ENCODE measurements at regions not wholly inside any gene's neighbourhood (a gene's known extent, or its start where the extent isn't known, plus 50 kb on each side); places are given as distances from the start of the nearest gene placed in this dataset.
"Not testable (repeated sequence)": the region's sequence is repeated elsewhere in the genome, so short reads cannot be mapped to it uniquely, and the experiment has no call there.

DNA sequence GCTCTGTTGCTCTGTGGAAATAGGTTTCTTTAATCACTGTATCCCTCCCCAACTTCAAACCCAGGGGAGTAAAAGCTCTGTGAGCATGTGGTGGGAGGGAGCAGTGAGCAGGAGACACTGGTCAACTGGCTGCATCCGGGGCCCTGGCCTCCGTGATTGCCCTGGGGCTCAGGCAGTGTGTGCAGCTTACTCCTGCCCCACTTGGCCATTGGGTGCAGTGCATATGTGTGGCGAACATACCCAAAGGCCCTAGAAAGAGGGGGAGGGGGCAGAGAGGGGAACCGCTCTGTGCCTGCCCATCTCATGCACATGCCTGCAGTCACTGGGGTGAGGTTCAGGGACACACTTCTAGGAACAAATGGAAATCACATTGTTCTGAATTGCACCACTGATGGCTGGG is 378.7 kb downstream of the ZBBX start:
- Mint-ChIP-seq H3K4me3 (no peak overlapping the region), H3K36me3 (no peaks in the 10 kb centered on the region), H3K9me3 (peaks cover 11 to 14% of the 10 kb centered on the region in 2 donors), H3K27me3 (no peaks in the 10 kb centered on the region), H3K27ac (no peak overlapping the region), H3K4me1 (no peaks in the 10 kb centered on the region)
- ATAC-seq (replicated peaks) (no peak), DNase-seq (no peak)

DNA sequence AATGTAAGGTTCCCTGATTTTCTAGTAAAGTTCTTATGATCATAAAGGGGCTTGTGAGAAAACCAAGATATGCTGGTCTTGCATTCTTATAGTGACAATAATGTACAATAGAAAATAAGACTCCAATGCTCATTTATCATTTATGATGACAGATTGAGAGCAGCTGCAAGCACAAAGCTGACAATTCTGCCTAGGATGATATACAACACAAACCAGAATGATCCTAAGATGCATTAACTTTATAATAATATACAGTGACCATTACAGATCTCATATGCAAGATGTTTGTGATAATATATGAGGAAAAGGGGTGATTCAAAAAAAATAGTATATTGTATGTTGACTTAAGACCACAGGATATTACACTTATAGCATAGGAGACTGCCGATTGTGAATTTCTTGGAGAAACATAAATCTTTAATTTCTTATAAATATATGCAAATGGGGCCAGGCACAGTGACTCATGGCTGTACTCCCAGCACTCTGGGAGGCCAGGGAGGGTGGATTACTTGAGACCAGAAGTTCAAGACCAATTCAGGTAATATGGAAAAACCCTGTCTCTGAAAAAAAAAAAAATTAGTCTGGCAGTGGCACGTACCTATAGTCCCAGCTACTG is 387.0 kb downstream of the ZBBX start:
- no peaks in the 10 kb centered on the region for H3K9me3 Mint-ChIP-seq
- H3K4me3 Mint-ChIP-seq = no peak overlapping the region
- H3K27ac Mint-ChIP-seq = no peak overlapping the region
- ATAC-seq (replicated peaks) (no peak), DNase-seq (no peak)
- H3K4me1 Mint-ChIP-seq = no peaks in the 10 kb centered on the region
- H3K27me3 Mint-ChIP-seq = no peaks in the 10 kb centered on the region
- no peaks in the 10 kb centered on the region for H3K36me3 Mint-ChIP-seq

- no peak overlapping the region for H3K27ac Mint-ChIP-seq
- H3K4me3 Mint-ChIP-seq = no peak overlapping the region
- no peaks in the 10 kb centered on the region for H3K36me3 Mint-ChIP-seq
- DNase-seq (no peak), ATAC-seq (replicated peaks) (no peak)
- no peaks in the 10 kb centered on the region for H3K27me3 Mint-ChIP-seq
- no peaks in the 10 kb centered on the region for H3K4me1 Mint-ChIP-seq
- H3K9me3 Mint-ChIP-seq = no peaks in the 10 kb centered on the region
Observed at GRCh38 chr3:166986000-166986399, 394.1 kb downstream of the ZBBX start.

- DNase-seq; H3K36me3 Mint-ChIP-seq; ATAC-seq (replicated peaks); H3K27me3 Mint-ChIP-seq; H3K9me3 Mint-ChIP-seq; H3K4me1 Mint-ChIP-seq; H3K4me3 Mint-ChIP-seq; H3K27ac Mint-ChIP-seq: not testable (repeated sequence)
Observed at GRCh38 chr3:166975796-166976195, 404.3 kb downstream of the ZBBX start.

- H3K27ac Mint-ChIP-seq; DNase-seq; ATAC-seq (replicated peaks); H3K4me1 Mint-ChIP-seq; H3K36me3 Mint-ChIP-seq; H3K9me3 Mint-ChIP-seq; H3K27me3 Mint-ChIP-seq; H3K4me3 Mint-ChIP-seq: not testable (repeated sequence)
Observed at GRCh38 chr3:166967714-166968113, 412.4 kb downstream of the ZBBX start.

GRCh38 chr3:166962911-166963310 is 417.2 kb downstream of the ZBBX start:
- Mint-ChIP-seq H3K27me3 (no peaks in the 10 kb centered on the region), H3K27ac (no peak overlapping the region), H3K4me3 (no peak overlapping the region), H3K4me1 (no peaks in the 10 kb centered on the region), H3K9me3 (no peaks in the 10 kb centered on the region), H3K36me3 (no peaks in the 10 kb centered on the region)
- ATAC-seq (replicated peaks) (no peak), DNase-seq (no peak)

DNA sequence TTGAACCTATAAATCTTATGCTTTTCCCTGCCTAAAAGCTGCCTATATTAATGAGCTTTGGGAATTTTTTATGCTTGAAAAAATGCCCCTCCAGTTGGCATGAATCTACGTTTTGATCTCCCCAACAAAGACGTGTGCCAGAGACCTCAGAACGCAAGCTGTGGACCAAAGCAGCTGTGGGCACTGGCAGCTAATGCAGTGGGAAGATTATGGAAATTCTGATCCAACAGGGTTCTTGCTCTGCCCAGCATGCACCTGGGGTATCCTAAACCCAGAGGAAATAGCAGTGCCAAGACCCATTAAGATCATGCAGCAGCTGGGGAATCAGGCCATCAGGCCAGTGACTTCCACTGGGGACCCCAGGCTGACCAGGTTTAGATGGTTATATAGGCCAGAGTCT is 423.0 kb downstream of the ZBBX start:
- Mint-ChIP-seq H3K9me3 (peaks cover 8 to 15% of the 10 kb centered on the region in 2 donors), H3K36me3 (no peaks in the 10 kb centered on the region), H3K27me3 (no peaks in the 10 kb centered on the region), H3K4me3 (no peak overlapping the region), H3K4me1 (no peaks in the 10 kb centered on the region), H3K27ac (no peak overlapping the region)
- DNase-seq = no peak
- no peak for ATAC-seq (replicated peaks)

DNA sequence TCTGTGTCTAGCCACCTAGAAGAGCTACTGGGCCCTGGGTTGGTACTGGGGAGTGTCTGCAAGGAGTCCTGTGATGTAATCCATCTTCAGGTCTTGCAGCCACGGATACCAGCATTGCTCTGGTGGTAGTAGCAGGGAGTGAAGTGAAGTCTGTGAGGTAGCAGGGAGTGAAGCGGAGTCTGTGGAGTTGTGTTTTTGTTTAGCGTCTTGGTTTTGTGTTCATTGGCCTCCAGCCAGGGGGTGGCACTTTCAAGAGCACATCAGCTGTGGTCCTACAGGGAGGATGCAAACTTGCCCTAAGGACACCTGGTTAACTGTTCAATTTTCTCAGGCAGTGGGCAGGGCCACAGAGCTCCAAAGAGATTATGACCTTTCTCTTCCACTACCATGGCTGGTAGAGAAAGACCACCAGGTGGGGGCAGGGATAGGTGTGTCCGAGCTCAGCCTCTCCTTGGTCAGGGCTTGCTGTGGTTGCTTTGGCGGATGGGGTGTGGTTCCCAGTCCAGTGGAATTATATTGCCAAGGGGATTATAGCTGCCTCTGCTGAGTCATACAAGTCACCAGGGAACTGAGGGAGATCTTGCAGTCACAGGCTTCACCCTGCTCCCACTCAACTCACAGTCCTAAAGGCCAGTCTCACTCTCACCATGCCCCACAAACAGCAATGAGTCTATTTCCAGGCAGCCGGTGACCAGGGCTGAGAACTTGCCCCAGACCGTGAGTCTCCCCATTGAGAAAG is 424.7 kb downstream of the ZBBX start:
- no peak for ATAC-seq (replicated peaks)
- Mint-ChIP-seq H3K9me3 (peaks cover 11 to 22% of the 10 kb centered on the region in 2 donors), H3K27me3 (no peaks in the 10 kb centered on the region), H3K4me3 (no peak overlapping the region), H3K36me3 (no peaks in the 10 kb centered on the region), H3K27ac (no peak overlapping the region), H3K4me1 (no peaks in the 10 kb centered on the region)
- no peak for DNase-seq

DNA sequence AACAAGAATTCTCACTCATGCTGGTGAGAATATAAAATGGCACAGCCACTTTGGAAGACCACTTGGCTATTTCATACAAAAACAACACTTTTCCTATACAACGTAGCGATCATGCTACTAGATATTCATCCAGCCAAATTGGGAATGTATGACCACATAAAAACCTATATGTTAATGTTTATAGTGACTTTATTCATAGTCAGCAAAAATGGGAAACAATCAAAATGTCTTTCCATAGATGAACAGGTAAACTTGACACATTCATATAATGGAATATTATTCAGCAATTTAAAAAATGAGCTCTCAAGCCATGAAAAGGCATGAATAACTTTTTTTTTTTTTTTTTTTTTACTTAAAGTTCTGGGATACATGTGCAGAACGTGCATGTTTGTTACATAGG is 445.2 kb downstream of the ZBBX start:
- Mint-ChIP-seq H3K36me3 (no peaks in the 10 kb centered on the region), H3K4me3 (no peak overlapping the region), H3K4me1 (no peaks in the 10 kb centered on the region), H3K27me3 (no peaks in the 10 kb centered on the region), H3K9me3 (peaks cover 0 to 3% of the 10 kb centered on the region in 2 donors), H3K27ac (no peak overlapping the region)
- DNase-seq = no peak
- ATAC-seq (replicated peaks) = no peak

DNA sequence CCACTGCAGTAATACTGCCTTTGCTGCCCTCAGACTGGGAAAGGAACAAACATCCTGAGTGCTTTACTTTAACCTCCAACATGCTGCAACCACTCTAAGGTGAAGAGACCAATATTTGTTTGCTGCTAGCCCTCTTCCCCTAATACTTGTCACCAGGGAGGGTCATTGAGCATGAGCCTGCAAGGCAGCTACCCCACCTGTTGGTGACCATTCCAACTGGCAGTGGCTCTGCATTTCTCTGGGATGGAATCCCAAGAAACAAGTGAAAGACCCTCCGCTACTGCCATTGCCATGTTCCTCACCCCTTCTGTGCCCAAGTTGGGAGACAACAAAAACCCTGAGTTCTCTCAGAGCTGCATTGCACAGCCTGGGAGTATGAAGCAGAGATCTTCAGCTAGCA is 462.7 kb downstream of the ZBBX start:
- no peak overlapping the region for H3K4me3 Mint-ChIP-seq
- DNase-seq = no peak
- ATAC-seq (replicated peaks) = no peak
- H3K4me1 Mint-ChIP-seq = no peaks in the 10 kb centered on the region
- peaks cover 11 to 17% of the 10 kb centered on the region in 2 donors for H3K9me3 Mint-ChIP-seq
- no peaks in the 10 kb centered on the region for H3K36me3 Mint-ChIP-seq
- no peak overlapping the region for H3K27ac Mint-ChIP-seq
- H3K27me3 Mint-ChIP-seq = no peaks in the 10 kb centered on the region

DNA sequence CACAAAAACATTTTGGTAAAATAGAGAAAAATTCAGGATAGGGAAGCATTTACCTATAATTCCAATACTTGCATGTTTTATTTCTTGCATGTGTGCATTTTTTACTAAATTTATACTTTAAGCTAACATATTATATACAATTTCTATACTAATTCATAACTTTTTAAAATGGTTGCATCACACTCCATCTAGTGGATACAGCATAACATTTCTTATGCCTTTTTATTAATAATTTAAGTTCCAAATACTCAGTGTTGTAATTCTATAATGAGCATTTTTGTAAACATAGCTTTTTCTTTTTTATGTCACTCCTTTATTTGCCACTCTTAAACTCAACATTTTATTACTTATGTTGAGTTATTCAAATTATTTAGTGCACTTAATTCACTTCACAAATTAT is 477.7 kb downstream of the ZBBX start:
- Mint-ChIP-seq H3K27me3 (no peaks in the 10 kb centered on the region), H3K4me3 (no peak overlapping the region), H3K27ac (no peak overlapping the region), H3K4me1 (no peaks in the 10 kb centered on the region), H3K36me3 (no peaks in the 10 kb centered on the region), H3K9me3 (peaks cover 7 to 10% of the 10 kb centered on the region in 2 donors)
- DNase-seq (no peak), ATAC-seq (replicated peaks) (no peak)

- no peak for DNase-seq
- Mint-ChIP-seq H3K9me3 (peaks cover 7% of the 10 kb centered on the region in 2 donors), H3K36me3 (no peaks in the 10 kb centered on the region), H3K4me1 (no peaks in the 10 kb centered on the region), H3K4me3 (no peak overlapping the region), H3K27ac (no peak overlapping the region), H3K27me3 (no peaks in the 10 kb centered on the region)
- ATAC-seq (replicated peaks) = no peak
Observed at GRCh38 chr3:166900866-166901577, 479.1 kb downstream of the ZBBX start.

DNA sequence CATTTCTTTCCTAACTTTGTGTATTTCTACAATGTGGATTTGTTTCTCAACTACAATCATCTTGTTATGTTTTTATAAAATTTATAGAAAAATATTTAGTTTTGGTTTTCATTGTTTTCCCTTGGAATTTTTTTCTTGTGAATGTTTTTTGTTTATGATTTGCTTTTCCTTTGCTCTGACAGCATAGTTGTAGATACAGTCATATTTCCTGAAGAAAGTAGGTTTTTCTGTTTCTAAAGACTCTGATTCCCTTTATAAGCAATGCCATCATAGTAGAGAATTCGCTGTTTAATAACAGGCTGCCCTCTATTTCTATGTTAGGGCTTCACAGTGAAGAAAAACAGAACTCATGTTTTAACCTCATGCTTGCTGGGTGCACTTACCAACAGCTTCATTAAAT is 482.3 kb downstream of the ZBBX start:
- ATAC-seq (replicated peaks) (no peak), DNase-seq (no peak)
- Mint-ChIP-seq H3K4me3 (no peak overlapping the region), H3K27me3 (no peaks in the 10 kb centered on the region), H3K27ac (no peak overlapping the region), H3K9me3 (peaks cover 0 to 2% of the 10 kb centered on the region in 2 donors), H3K36me3 (no peaks in the 10 kb centered on the region), H3K4me1 (no peaks in the 10 kb centered on the region)

- no peaks in the 10 kb centered on the region for H3K27me3 Mint-ChIP-seq
- DNase-seq (no peak), ATAC-seq (replicated peaks) (peak in 1 of 2 donors; percentile 33)
- no peak overlapping the region for H3K27ac Mint-ChIP-seq
- no peaks in the 10 kb centered on the region for H3K36me3 Mint-ChIP-seq
- H3K4me1 Mint-ChIP-seq = no peaks in the 10 kb centered on the region
- H3K9me3 Mint-ChIP-seq = peaks cover 0 to 2% of the 10 kb centered on the region in 2 donors
- no peak overlapping the region for H3K4me3 Mint-ChIP-seq
Observed at GRCh38 chr3:166889241-166889640, 490.9 kb downstream of the ZBBX start.

DNA sequence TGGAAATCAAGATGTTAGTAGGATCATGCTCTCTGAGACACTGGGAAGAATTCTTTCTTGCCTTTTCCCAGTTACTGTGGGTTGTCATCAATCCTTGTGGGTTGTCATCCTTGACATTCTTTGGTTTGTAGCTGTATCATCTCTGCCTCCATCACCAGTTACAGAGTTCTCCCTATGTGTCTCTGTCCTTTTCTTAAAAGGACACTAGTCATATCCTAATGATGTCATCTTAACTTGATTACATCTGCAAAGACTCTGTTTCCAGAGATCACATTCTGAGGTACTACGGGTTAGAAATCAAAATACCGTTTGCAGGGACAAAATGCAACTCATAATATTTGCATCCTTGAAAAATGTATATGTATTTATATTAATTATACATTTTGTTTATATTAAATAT is 500.4 kb downstream of the ZBBX start:
- no peaks in the 10 kb centered on the region for H3K4me1 Mint-ChIP-seq
- H3K36me3 Mint-ChIP-seq = no peaks in the 10 kb centered on the region
- ATAC-seq (replicated peaks) = no peak

More for the DNA sequence above, 500.4 kb downstream of the ZBBX start:
- no peak overlapping the region for H3K4me3 Mint-ChIP-seq
- no peaks in the 10 kb centered on the region for H3K27me3 Mint-ChIP-seq
- DNase-seq = no peak
- H3K9me3 Mint-ChIP-seq = peaks cover 2 to 9% of the 10 kb centered on the region in 2 donors
- no peak overlapping the region for H3K27ac Mint-ChIP-seq
